ENCODE measurements at regions not wholly inside any gene's neighbourhood (a gene's known extent, or its start where the extent isn't known, plus 50 kb on each side); places are given as distances from the start of the nearest gene placed in this dataset.
"Not testable (repeated sequence)": the region's sequence is repeated elsewhere in the genome, so short reads cannot be mapped to it uniquely, and the experiment has no call there.

DNA sequence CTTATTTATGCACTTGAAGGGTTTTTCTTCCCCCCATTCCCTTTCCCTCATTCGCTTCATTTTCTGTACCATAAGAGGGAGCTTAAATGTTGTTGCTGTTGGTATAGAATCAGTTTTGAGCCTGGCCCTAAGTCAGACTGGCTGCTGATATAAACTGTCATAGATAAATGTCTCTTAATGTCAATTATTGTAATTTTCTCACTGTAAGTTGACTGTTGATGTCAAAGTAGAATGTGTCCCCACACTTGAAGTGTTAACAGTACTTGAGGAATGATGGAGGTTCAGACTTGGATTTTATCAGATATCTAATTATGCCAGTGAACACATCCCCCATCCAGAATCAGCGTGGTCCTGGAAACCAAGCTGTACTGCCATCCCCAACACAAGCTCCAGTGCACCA is 87.8 kb downstream of the PRR15 start:
- DNase-seq: no peak

DNA sequence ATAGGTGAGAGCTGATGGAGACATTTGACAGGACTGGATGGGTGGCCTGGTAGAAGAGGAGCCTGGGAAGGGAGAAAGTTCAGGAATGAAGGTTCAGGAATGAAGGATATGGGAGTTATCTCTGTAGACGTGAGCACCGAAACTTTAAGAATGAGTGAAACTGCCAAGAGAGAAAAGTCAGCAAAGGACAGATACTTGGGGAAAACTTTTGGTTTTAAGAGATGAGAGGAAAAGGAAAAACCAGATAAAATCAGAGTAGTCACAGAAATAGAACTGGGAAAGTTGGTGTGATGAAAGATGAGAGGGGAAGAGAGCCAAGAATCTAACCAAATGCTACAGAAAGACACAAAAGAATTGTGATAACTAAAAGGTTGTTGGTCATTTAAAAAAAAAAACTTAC is 88.9 kb downstream of the PRR15 start:
- DNase-seq: no peak

DNA sequence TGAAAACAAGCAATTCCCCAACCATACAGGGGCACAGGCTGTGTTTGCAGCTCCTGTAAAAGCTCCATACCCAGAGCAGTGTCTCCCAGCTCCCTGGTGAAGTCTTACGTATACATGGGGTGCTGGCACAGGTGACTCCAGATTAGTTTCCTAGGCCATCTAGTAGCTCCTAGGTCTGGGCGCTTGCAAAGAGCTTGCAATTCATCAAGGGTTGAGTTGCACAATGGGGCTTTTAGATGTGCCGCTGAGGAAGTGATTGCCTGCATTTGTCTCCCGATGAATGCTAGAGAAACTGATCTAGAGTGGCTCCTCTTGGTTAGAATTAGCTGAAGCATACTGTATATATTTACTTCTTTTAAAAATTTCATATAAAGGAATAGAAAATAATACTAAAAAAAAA is 90.7 kb downstream of the PRR15 start:
- not testable (repeated sequence) for DNase-seq

DNA sequence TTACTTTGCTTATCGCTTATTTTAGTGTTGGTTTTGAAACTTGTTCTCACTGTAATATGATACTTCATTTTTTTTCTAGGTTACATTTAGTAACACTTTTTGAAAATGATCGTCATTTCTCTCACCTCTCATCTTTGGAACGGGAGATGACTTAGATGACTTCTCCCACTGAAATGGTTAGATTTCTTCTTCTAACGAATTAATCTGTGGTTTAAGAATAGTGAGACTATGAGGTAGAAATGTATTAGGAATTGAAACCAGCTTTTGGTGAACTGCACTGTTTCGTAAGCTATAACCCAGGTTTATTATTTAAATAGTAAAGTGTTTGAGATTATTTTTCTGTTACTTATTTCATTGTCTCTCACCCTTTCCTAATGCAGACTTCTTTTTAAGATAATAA is 93.7 kb downstream of the PRR15 start:
- no peak for DNase-seq

DNA sequence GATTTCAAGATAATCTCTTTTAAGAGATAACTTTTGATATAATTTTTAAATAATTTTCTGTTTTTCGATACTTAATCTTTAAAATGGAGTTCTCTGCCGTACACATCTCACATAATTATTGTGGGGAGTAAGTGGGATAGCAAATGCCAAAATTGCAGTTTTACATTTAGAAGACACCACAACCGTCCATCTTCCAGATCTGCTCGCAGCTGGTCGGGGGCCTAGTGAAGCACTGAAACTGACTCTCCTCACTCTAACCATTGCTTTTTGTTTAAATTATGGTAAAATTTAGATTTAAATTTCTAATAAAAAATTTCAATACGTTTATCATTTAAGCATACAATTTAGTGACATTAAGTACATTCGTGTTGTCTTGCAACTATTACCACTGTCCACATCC is 94.2 kb downstream of the PRR15 start:
- no peak for DNase-seq

DNA sequence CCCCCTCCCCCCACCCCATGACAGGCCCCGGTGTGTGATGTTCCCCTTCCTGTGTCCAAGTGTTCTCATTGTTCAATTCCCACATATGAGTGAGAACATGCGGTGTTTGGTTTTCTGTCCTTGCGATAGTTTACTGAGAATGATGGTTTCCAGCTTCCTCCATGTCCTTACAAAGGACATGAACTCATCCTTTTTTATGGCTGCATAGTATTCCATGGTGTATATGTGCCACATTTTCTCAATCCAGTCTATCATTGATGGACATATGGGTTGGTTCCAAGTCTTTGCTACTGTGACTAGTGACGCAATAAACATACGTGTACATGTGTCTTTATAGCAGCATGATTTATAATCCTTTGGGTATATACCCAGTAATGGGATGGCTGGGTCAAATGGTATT is 95.6 kb downstream of the PRR15 start:
- not testable (repeated sequence) for DNase-seq

DNA sequence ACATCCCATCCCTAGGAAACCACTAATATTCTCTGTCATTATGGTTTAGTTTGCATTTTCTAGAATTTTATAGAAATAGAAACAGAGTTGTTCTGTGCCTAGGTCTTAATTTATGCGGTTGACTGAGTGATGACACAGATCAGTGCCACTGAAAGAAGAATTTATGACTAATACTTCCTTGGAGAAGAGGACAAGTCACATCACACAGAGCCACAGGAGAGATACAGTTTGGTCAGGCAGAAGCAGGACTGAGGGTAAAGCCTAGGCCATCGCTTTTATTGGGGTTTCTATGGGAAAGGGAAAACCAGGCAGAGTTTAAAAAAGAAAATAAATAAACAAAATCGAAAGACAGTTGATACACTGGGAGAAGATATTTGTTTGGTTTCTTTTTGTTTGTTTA is 99.3 kb downstream of the PRR15 start:
- not testable (repeated sequence) for DNase-seq

DNA sequence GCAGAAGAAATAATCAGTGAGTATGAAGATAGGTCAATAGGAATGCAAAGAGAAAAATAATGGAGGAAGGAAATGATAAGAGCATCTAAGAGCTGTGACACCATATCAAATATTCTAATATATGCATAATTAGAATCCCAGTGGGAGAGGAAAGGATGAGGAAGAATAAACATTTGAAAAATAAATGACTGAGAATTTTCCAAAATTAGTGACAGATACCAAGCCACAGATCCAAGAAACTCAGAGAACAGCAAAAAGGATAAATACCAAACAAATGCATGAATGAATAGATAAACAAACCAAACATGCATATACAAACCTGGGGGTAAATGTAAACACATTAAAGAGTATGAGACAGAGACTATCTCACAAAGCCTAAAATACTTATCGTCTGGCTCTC is 101.4 kb downstream of the PRR15 start:
- DNase-seq: not testable (repeated sequence)

DNA sequence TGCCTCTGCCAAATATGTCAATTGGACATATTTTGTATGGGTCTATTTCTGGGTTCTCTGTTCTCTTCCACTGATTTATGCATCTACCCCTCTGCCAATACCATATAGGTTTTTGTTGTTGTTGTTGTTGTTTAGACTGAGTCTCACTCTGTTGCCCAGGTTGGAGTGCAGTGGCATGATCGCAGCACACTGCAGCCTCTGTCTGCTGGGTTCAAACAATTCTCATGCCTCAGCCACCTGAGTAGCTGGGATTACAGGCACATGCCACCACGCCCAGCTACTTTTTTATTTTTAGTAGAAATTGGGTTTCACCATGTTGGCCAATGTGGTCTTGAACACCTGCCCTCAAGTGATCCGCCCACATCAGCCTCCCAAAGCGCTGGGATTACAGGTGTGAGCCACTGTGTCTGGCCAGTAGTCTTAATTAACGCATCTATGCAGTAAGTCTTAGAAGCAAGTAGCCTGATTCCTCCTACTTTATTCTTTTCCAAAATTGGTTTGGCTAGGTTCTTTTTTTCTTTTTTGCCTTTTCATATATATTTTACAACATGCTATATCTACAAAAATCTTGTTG is 103.5 kb downstream of the PRR15 start:
- not testable (repeated sequence) for DNase-seq

DNA sequence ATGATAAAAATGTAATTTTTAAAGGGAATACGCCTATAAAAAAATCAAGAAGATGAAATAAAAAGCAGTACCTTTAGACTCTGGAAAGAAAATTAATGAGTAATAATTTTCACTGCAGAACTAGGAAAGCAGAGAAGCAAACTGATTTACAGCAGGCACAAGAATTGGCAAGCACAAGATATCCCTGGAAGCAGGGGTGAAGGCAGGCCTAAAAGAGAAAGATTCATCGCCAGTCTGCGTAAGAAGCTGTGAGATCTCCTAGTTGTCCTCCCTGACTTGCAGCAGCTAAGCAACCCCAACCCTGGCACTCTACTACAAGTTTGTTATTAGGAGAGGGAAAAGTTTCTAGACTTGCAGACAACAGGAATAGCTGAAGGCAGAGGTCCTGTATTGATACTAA is 107.7 kb downstream of the PRR15 start:
- not testable (repeated sequence) for DNase-seq

DNA sequence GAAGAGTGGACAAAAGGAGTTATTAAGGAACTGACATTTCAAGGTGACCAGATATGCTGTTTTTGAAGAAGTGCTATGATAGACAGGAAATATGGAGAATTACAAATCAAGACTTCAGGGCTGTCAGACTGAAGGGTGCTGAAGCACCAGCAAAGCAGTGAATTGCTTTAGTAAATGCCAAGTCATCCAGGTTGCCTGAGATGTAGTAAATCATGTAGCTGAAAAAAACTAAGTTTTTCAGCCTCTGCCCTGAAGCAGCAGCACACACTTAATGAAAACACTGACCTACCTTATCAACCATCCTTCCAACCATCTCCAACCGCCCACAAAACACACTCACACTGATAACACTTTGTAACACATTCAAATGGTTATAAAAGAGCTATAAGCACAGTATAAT is 110.0 kb downstream of the PRR15 start:
- not testable (repeated sequence) for DNase-seq

DNA sequence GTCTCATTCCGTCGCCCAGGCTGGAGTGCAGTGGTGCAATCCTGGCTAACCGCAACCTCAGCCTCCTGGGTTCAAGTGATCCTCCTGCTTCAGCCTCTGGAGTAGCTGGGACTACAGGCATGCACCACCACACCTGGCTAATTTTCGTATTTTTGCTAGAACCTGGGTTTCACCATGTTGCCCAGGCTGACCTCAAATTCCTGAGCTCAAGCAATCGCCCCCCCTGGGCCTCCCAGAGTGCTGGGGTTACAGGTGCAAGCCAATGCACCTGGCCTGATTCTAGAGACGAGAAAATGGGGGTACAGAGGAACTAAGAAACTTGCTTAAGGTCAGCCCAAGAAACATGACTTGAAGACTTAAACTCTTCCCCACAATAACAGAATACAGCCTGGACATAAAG is 111.0 kb downstream of the PRR15 start:
- not testable (repeated sequence) for DNase-seq

DNA sequence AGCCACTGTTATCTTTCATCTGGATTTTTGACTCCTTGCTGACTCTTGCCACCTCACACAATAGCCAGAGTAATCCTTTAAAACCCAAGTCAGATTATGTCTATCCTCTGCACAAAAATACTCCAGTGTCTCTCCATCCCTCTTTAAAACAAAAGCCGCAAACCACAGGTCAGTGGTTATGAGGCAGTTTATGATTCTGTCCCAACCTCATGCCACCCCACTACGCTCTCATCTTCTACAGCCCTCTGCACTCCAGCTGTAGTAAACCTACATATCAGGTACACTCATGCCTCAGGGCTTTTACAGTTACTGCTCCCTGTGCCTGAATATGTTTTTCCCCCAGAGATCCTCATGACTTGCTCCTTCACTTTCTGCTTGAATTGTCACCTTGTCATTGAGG is 113.6 kb downstream of the PRR15 start:
- DNase-seq: not testable (repeated sequence)

DNA sequence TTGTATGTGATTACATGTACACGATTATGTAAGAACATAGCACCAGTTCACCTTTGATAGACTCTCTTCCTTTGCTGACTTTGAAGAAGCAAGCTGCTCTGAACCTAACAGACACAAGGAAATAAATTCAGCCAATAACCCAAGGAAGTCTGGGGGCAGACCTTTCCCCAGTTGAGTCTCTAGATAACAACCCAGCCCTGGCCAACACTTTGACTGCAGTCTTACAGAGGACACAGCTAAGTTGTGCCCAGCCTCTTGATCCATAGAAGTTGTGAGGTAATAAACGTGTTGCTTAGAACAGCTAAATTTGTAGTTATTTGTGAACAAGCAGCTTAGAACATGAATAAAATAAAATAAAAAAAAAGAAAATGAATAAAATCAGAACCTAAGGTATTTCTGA is 116.3 kb downstream of the PRR15 start:
- not testable (repeated sequence) for DNase-seq

DNA sequence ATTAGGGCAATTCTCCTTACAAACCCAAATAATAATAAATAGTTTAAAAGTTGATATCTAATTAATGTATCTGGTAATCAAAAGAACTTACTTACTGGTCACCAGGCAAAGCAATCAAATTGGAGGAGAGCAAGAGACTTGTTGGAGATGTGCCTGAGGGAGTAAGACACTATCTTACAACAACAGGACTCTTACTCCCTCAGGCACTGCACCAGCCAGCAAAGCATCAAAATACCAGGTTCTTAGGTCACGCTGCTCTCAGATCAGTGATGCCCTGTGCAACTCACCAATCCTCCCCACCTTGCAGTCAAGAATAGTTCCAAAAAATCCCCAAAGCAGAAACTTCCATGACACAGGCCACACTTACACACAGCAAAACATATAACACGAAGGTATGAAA is 117.0 kb downstream of the PRR15 start:
- peak; percentile 55 for DNase-seq

DNA sequence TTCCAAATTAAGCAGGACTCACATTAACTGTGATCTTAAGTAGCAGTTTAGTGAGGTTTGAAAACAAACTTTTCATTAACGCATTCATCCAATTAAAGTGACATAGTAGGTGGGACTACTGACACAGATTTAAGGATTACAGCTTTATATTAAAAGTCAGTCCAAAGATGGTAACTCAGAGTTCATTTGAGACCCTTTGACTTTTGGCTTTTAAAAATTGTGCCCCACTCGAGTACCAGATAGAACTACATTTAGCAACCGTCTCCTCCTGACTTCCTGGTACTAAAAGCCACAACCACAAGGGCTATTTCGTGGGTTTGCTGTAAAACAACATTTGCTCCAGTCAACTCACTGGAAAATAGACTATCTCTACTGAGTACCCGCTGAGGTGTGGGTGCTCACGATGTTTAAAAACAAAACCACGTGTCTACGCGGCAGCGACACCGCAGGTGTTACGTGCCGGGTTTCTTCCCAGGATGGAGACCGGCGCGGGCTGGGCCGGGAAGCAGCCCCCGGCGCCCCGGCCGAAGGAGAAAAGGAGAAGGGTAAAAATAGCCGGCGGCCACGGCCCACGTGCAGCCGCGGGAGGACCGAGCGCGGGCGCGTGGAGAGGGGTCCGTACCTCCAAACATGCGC is 120.6 kb downstream of the PRR15 start:
- DNase-seq: not testable (repeated sequence)

DNA sequence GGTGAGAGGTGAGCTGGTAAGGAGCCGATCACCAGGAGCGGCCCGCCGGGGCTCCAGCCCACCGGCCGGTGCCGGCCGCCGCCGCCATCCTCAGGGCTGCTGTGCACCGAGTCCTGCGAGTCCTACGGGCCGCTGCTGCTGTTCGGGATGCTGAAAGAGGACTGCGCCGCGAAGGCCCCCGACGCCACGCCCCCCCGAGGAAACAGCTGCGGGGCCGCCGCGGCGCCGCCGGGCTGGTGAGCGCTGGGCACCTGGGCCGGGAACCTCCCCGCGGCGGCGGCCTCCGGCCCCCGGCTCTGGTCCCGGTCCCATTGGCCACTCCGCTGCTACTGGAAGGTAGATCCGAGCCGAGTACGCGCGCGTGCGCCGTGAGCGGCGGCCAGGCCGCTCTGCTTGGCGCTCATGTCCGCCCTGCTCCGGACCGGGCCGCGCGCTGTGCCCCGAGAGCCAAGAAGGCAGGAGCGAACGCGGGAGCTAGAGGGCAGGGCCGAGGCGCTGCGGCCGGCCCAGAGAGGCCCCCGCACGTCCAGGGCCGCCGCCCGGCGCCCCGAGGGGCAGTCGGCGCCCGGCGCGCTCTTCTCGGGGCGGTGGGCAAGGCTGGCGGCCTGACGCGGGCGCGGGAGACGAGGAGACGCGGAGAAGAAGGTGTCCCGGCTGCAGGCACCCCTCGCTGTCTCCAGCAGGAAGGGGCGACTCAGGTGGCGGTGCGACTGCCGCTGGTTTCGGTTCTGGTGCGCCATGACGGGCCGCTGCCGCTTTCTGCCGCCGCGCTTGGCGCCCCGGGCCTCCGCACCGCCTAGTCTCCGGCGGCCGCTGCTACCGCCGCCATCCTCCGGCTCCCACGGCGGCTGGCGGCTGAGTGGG is 121.3 kb upstream of the WIPF3 start:
- DNase-seq: peak; percentile 91

DNA sequence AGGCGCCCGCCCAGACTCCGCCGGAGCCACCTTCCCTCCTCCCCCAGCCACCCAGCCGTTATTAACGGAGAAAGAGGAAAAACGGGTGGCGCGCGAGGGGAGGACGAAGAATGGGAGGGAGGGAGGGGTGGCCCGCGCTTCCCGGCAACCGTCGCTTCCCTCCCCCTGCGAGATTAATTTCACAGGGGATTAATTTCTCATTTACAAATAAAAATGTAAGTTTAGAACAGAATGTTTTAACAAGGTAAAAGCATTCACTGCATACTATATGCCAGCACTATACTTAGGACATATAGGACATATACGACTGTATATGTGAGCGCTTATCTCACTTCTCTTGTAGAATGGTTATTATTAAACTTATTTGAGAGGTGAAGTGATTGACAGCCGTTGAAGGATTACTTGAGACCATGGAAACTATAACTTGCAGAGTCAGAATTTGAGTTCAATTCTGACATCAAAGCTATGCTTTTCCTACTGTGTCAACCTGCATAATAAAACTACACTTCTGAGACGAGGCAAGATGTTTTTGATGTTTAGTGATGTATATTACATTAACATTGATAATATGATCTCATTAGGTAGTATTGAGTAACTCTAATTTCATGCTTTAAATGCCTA is 120.5 kb upstream of the WIPF3 start:
- not testable (repeated sequence) for DNase-seq

DNA sequence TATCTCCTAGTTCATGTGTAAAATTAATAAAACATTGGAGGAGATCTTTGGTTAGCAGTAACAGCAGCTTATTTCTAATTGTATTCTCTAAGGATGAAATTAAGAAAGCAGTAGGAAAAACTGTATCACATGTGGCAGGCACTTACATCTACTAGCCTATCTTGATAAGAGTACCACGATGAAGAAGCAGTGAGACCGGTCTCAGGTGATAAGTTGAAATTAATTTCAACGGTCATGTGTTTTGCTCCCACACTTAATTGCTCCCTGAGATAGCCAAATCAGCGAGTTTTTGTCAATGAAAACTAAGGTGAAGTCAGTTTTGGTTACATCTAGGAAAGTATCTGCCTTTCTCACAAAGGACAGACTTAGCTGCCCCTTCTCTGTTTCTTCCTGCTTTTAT is 115.8 kb upstream of the WIPF3 start:
- not testable (repeated sequence) for DNase-seq

DNA sequence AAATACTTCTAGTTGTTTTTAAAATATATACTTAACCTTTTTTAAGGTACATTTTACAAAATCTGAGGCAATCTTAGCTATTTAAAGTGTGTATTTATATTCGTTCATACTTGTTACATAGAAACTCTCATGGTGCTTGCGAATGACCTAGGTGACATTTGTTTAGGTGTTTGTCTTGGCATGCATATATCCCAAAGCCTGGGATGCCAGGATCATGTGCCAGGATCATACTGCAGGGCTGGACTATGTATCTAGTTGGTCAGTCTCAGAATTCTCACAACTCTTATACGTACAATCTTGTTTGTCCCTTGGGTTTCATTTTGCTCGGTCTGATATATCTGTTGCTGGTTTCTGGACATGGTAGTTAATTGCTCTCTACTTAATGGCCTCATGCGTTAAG is 109.9 kb upstream of the WIPF3 start:
- not testable (repeated sequence) for DNase-seq

DNA sequence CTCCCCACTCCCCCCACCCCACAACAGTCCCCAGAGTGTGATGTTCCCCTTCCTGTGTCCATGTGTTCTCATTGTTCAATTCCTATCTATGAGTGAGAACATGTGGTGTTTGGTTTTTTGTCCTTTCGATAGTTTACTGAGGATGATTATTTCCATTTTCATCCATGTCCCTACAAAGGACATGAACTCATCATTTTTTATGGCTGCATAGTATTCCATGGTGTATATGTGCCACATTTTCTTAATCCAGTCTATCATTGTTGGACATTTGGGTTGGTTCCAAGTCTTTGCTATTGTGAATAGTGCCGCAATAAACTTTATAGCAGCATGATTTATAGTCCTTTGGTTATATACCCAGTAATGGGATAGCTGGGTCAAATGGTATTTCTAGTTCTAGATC is 106.6 kb upstream of the WIPF3 start:
- DNase-seq: not testable (repeated sequence)

DNA sequence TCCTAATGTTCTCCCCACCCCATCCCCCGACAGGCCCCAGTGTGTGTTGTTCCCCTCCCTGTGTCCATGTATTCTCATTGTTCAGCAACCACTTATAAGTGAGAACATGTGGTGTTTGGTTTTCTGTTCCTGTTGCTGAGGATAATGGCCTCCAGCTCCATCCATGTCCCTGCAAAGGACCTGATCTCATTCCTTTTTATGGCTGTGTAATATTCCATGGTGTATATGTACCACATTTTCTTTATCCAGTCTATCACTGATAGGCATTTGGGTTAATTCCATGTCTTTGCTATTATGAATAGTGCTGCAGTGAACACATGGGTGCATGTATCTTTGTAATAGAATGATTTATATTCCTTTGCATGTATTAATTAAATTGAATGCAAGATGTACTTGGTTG is 104.8 kb upstream of the WIPF3 start:
- not testable (repeated sequence) for DNase-seq

DNA sequence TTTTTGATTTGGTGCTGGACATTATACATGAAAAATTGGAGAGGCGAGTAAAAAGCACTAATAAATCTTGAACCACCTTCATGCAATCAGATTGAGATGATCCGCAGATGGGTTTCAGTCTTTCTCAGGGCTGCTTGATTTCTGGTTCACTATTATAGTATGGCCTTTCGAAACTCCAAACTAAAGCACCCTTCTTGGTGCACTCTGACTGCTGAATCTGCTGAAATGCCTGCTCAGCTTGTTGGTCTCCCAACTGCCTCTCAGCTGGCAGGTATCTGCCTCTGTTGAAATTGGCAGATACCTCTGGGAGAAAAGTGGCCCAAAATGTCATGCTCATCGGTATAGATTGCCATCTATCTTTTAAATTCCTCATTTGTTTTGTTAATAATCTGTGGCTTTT is 102.5 kb upstream of the WIPF3 start:
- DNase-seq: not testable (repeated sequence)

DNA sequence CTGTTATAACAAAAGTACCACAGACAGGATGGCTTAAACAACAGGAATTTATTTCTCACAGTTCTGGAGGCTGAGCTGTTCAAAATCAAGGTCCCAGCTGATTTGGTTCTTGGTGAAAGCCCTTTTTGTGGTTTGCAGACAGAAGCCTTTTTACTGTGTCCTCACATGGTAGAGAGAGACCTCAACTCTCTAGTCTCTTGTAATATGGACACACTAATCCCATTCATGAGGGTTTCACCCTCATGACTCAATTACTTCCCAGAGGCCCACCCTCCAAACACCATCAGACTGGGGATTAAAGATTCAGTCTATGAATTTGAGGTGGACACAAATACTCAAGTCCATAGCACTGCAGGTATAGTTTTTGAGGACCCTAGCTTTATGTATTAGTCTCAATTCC is 97.3 kb upstream of the WIPF3 start:
- not testable (repeated sequence) for DNase-seq
